DMS 273 treated with DMSO at 0.1 percent for 48 hours (cell line): ENCODE measurements at regions not wholly inside any gene's neighbourhood (a gene's known extent, or its start where the extent isn't known, plus 50 kb on each side); places are given as distances from the start of the nearest gene placed in this dataset.
"Not testable (repeated sequence)": the region's sequence is repeated elsewhere in the genome, so short reads cannot be mapped to it uniquely, and the experiment has no call there.

Experiments
- DNase-seq: peaks from one replicate; lab custom pipeline; 2025; lab: John Stamatoyannopoulos, UW

DNA sequence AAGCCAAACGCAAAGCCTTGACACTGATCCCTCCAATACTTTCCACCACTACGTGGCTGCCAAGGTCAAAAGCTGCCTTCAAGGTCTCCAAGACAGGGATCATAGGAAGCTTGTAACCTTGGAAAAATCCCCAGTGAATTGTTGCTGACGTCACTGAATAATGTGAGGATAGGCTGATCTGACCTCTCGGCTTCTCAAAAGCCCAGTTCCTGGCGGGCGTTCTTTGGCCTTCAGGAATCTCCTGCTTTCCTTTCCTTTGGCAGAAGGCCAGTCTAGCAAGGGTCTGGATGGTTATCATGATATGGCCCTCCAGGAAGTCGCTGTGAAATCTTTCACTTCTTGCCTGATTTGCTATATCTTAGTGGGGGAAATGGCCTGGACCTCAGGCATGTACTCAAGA, 61.4 kb upstream of the TNFAIP3 start:
- no peak for DNase-seq

DNA sequence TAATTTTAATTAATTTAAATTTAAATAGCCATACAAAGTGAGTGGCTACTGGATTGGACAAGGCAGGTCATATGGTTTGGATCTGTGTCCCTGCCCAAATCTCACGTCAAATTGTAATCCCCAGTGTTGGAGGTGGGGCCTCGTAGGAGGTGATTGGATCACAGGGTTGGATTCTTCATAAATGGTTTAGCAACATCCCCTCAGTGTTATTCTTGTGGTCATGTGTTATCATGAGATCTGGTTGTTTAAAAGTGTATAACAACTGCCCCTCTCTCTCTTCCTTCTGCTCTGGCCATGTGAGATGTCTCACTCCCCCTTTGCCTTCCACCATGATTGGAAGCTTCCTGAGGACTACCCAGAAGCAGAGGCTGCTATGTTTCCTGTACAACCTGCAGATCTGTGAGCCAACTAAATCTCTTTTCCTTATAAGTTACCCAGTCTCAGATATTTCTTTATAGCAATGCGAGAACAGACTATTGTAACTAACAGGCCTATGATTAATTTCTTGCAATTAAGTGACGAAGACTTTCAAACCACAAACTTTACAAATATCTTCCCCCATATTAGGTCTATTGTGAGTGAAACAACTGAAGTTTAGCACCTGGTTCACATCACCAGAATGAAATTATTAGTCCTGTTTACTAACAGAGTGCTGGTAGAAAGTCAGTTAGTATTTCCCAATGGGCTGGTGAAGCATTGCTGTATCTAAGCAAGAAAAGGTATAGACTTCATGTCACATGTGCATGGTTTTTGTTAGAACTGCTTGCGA, 60.0 kb upstream of the TNFAIP3 start:
- no peak for DNase-seq

DNA sequence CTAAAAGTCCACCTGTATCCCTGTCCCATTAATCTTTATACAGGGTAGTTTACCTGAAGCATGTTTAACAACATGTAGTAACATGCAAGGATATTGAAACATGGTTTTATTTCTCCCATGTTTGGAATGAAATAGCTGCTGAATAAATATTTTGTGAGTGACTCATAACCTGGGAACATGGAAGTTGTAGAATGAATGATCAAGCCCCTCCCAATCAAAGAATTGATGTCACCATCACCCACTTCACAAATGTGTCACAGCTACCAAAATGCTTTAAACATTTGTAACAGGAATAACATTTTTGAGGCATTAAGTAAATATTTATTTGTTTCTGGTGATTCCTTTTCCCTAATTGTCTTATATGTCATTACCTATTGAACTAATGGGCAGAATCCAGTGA, 58.9 kb upstream of the TNFAIP3 start:
- no peak for DNase-seq

DNA sequence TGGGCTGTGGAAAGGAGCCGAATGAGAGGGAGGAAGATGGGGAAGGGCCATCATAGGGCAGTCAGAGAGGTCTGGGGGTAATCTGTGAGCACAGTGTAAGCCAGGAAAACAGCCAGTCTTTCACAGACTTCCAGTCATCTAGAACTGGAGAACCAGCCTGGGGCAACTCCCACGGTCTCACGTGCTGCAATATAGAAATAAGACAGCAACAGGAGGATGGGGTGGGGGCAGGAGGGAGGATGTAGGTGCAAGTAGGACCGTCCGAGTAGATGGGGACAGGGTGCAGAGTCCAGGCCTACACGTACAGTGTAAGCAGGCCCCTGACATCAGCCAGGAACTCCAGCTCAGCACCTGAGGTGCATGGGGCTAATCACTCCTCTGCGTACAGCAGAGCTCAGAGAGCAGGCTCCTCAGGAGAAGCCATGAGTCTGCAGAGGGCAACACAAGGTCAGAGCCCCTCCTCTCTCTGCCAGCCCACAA, 58.2 kb upstream of the TNFAIP3 start:
- no peak for DNase-seq

DNA sequence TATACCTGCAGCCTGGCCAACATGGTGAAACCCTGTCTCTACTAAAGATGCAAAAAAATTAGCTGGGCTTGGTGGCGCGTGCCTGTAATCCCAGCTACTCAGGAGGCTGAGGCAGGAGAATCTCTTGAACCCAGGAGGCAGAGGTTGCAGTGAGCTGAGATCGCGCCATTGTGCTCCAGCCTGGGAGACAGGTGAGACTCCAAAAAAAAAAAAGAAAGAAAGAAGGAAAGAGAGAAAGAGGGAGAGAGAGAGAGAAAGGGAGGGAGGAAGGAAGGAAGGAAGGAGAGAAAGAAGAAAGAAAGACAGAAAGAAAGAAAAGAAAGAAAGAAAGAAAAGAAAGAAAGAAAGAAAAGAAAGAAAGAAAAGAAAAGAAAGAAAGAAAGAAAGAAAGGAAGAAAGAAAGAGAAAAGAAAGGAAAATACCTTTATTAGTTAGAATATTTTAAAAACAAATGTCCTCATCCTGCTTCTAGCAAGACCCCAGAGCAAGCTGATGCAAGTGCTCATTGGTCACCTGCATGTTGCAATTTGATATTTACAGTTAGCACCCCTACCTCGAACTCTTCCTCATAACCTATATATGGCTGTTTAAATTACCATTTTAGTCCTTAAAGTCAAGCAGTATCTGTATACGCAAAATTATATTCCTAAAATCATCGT, 57.0 kb upstream of the TNFAIP3 start:
- DNase-seq = not testable (repeated sequence)

DNA sequence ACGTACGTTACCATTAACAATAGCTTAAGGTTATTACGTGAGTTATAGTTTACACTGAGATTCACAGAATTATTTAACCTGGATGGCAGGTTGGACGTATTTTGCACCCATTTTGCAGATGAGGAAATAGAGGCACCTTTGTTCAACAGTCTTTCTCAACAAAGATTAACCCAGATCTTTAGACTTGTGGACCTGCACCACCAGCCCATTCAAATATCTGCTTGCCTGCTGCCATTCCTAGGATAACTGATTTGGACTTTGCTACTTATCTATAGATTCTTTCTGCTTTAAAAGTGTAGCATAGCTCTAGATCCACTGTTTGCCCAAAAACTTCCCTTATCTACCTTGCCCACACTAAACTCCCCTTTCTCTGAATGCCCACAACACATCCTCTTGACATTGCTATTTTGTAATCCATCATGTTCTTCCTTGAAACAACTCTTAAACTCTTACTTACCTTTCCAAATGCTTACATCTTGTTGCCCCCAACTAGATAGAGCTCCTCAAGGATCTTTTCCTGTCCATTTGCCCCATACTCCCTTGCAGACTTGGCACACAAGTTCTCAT, 56.4 kb upstream of the TNFAIP3 start:
- DNase-seq = no peak

DNA sequence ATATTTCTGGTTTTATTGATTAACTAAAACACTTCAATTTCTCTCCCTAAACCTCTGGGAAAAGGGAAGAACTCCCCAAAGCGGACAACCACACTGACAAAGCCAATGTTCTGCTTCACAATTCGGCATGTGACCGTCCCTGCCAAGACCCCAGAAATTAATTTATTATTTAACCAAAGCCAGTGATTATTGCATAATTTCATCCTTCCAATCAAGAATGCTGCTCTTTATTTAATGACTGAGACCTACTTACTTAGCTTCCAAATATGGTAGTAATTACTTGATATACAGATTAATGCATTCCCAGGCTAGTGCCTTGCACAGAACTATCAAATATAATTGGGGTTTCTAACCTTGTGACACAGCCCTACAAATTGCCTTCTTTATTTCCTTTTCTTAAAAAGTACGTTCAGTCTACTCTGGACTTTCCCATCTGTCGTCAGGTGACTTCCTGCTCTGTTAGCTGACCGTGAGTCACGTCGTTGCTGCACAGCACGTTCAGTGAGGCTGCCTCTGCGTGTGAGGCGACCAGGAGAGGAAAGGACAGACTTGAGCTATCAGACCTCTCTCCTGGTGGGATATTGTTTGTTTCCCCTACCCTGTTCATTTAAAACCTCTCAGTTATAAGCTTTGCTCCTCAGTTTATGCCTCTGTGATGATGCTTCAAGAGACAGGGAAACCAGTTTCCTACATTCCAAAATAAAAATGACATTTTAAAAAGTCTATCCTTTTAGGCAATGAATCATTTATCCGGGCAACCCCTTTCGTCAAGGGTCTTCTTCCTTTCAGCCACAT, 55.7 kb upstream of the TNFAIP3 start:
- DNase-seq = no peak

DNA sequence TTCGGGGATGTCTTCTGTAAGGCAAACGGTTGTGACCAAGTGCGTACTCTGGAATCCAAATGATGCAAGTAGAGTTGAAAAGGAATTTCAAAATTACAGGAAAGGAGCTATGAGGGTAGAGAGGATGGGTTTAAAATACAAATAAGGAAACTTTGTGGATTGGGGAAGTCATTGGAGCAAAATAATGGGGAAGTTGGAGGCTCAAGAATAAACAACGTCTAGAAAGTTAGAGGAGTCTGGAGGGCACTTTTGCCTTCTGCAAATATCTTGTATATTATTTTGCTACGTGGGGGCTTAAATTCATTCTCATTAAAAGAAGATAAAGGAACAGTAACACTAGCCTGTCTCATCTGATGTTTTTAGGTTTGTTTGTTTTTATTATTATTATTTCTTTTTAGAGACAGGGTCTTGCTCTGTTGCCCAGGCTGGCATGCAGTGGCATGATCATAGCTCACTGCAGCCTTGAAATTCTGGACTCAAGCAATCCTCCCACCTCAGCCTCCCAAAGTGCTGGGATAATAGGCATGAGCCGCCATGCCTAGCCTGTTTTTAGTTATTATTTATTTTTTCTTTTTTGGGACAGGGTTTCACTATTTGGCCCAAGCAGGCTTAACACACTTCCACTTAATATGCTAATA, 55.0 kb upstream of the TNFAIP3 start:
- DNase-seq = no peak

DNA sequence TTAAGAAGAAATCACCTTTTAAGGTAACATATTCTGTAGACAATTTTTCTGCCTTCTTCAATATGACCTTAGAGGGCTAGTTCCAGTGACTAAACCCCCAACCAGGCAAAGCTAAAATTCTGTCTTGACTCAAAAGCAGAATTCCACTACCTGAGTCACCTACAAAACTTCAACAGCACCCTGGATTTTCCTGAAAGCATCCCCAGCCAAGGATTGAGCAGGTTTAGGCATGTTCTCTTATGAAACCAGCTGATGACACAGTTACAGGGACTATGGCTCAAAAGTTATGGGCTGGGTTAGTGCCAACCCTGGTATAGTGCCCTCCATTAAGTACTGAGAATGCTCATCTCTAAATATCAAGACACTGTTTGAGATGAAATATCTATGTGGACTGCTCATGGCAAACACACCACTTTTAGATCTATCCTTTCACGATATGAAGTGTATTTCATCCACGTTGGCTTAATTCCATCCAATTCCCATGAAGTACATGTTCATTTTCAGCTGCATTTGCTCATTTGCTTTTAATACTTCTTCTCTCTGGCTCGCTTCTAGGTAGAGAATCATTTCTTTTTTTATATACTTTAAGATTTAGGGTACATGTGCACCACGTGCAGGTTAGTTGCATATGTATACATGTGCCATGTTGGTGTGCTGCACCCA, 53.6 kb upstream of the TNFAIP3 start:
- DNase-seq = no peak

DNA sequence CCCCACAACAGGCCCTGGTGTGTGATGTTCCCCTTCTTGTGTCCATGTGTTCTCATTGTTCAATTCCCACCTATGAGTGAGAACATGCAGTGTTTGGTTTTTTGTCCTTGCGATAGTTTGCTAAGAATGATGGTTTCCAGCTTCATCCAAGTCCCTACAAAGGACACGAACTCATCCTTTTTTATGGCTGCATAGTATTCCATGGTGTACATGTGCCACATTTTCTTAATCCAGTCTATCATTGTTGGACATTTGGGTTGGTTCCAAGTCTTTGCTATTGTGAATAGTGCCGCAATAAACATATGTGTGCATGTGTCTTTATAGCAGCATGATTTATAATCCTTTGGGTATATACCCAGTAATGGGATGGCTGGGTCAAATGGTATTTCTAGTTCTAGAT, 53.0 kb upstream of the TNFAIP3 start:
- DNase-seq = not testable (repeated sequence)

DNA sequence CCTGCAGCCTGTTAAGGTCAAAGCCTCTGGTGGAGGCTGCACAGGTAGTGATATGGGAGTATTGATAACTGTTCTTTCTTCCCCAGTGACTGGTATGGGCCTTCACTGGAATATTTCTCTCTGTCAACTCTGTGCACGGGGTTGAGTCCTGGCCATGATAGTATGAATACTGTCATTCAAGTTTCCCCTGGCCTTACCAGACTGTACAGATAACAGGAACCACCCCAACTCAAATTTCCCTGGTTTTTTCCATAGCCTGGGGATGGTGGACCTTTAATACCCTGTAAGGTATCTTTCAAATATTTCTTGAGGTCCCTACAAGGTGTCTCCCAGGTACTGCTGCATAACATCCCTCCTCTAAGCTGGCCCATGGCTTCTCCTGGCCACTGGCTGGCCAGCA, 51.4 kb upstream of the TNFAIP3 start:
- no peak for DNase-seq

DNA sequence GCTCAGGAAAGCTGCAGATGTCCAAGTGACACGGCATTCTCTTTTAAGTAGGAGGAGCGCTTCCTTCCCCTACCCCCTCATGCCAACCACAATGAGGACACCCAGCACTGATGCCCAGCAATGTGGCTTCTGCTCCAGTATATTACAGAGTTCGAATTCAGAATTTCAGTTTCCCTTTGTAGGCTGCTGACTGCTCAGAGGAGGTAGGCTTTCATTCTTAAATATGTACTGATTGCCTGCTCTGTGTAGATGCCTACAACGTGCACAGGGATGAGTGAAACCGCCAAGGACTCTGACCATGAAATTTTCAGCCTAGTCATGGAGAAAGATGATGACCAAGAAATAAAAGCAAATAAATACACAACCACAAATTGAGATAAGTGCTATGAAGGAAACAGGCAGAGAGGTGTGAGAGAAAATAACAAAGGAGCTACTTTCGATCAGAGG, 50.9 kb upstream of the TNFAIP3 start:
- DNase-seq = no peak

DNA sequence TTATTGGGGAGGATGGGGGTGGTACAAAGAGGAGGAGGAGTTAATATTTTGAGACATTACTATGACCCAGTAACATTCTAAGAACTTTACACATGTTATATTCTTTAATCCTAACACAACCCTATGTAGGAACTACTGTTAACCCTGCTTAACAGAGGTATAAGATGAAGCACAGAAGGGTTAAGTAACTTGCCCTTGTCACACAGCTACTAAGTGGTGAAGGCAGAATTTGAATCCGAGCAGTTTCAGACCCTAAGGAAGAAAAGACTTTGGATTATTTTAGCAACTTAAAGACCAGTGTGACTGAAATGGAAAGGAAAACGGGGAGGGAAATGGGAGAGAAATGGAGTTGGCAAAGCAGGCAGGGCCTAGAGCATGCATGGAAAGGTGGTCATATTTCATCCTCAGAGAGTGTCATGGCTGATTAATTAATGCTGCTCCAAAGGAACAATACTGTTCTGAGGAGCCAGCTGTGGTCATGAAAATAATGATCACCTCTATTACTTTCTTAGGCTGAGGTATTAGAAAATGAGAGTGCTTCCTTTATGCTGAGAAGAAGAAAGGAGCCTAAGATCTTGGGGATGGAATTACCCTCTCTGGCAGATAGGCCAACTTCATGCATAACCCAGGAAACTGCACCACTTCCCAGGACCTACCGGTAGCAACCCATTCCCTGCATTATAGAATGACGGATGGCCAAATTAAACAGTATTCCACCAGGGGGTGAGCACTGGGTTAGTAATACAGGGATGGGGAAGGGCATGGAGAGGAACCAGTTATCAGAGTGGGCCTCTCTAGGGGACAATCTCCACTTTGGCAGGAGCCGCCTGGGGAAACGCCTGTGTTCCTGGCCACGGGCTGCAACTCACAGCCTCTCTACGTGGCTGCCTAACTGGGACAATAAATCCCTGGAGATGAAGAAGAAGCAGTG, 50.1 kb upstream of the TNFAIP3 start:
- DNase-seq = no peak
